Kidney (tissue), 13 donors: ENCODE measurements at regions not wholly inside any gene's neighbourhood (a gene's known extent, or its start where the extent isn't known, plus 50 kb on each side); places are given as distances from the start of the nearest gene placed in this dataset.

ENCODE experiments used
- DNase-seq, 5 donors: peaks; one replicate each; pipeline ENCODE4 v3.0.0-alpha.2; 2013 to 2020
- FAIRE-seq: peaks from 2 replicates; lab custom pipeline; 2012; peaks lifted over from hg19 to GRCh38; lab: Jason Lieb, UNC
- H3K27ac ChIP-seq, 2 donors: one replicate each; pipeline ENCODE4 v1.7.0; 2013; ENCODE audit warnings: low read depth in 2 of 2, low read length in 2 of 2, inconsistent platforms in 1 of 2
- H3K27me3 ChIP-seq: one replicate; pipeline ENCODE4 v1.7.1; 2013; ENCODE audit warnings: low read length, inconsistent platforms; ENCODE audit not compliant: control insufficient read depth, insufficient read depth
- H3K36me3 ChIP-seq, 3 donors: one replicate each; pipeline versions ENCODE4 v1.7.0 to v1.7.1; 2013; ENCODE audit warnings: low read length in 3 of 3, control low read depth in 1 of 3, inconsistent platforms in 1 of 3; ENCODE audit not compliant: insufficient read depth in 3 of 3, control insufficient read depth in 2 of 3
- H3K4me1 ChIP-seq, 3 donors: one replicate each; pipeline versions ENCODE4 v1.7.0 to v1.7.1; 2013; ENCODE audit warnings: low read length in 3 of 3, inconsistent platforms in 1 of 3, low read depth in 1 of 3; ENCODE audit not compliant: control insufficient read depth in 2 of 3, insufficient read depth in 2 of 3
- H3K4me3 ChIP-seq, 3 donors: one replicate each; pipeline versions ENCODE4 v1.7.0 to v1.8.1; 2013; ENCODE audit warnings: low read length in 3 of 3, control low read depth in 1 of 3, inconsistent platforms in 1 of 3
- H3K9ac ChIP-seq, 3 donors: one replicate each; pipeline versions ENCODE4 v1.7.0 to v1.7.1; 2013; ENCODE audit warnings: low read length in 3 of 3, control low read depth in 1 of 3, inconsistent platforms in 1 of 3
- H3K9me3 ChIP-seq, 3 donors: one replicate each; pipeline versions ENCODE4 v1.7.0 to v1.7.1; 2013; ENCODE audit warnings: low read length in 3 of 3, control low read depth in 1 of 3, inconsistent platforms in 1 of 3; ENCODE audit not compliant: control insufficient read depth in 2 of 3, insufficient read depth in 1 of 3
- intact Hi-C: fragments of 100-400 bp; cut with DNase I; formaldehyde crosslinking; loops from one replicate; pipeline ENCODE4 v1.11.1; 2022
- TF ChIP-seq, protein P1 (sequence below): IDR thresholded peaks from 3 replicates; pipeline ENCODE4 v1.5.1; 2012; ENCODE audit warnings: mild to moderate bottlenecking, moderate library complexity, borderline replicate concordance; ENCODE audit not compliant: insufficient read depth; ENCODE audit errors: extremely low read depth
- donor health status: control.
- donor health status: control.
- donor health status: control.
- donor health status: control.
- donor health status: control.
- donor health status: DM: yes; HTN: yes; CAD: no.
- donor health status: Normal renal cell carcinoma (clear cell type).

- Histone ChIP-seq H3K27ac (no peak overlapping the region), H3K27me3 (no peaks in the 10 kb centered on the region), H3K4me3 (no peak overlapping the region), H3K36me3 (no peaks in the 10 kb centered on the region), H3K4me1 (no peaks in the 10 kb centered on the region), H3K9me3 (no peaks in the 10 kb centered on the region), H3K9ac (no peak overlapping the region)
- TF ChIP-seq, protein P1, sequence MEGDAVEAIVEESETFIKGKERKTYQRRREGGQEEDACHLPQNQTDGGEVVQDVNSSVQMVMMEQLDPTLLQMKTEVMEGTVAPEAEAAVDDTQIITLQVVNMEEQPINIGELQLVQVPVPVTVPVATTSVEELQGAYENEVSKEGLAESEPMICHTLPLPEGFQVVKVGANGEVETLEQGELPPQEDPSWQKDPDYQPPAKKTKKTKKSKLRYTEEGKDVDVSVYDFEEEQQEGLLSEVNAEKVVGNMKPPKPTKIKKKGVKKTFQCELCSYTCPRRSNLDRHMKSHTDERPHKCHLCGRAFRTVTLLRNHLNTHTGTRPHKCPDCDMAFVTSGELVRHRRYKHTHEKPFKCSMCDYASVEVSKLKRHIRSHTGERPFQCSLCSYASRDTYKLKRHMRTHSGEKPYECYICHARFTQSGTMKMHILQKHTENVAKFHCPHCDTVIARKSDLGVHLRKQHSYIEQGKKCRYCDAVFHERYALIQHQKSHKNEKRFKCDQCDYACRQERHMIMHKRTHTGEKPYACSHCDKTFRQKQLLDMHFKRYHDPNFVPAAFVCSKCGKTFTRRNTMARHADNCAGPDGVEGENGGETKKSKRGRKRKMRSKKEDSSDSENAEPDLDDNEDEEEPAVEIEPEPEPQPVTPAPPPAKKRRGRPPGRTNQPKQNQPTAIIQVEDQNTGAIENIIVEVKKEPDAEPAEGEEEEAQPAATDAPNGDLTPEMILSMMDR = no peak
- DNase-seq = no peak
- no peak for FAIRE-seq
- intact Hi-C loops = no loop called here
Measured at GRCh38 chr11:109597336-109597735, 175.3 kb downstream of the C11orf87 start.

DNA sequence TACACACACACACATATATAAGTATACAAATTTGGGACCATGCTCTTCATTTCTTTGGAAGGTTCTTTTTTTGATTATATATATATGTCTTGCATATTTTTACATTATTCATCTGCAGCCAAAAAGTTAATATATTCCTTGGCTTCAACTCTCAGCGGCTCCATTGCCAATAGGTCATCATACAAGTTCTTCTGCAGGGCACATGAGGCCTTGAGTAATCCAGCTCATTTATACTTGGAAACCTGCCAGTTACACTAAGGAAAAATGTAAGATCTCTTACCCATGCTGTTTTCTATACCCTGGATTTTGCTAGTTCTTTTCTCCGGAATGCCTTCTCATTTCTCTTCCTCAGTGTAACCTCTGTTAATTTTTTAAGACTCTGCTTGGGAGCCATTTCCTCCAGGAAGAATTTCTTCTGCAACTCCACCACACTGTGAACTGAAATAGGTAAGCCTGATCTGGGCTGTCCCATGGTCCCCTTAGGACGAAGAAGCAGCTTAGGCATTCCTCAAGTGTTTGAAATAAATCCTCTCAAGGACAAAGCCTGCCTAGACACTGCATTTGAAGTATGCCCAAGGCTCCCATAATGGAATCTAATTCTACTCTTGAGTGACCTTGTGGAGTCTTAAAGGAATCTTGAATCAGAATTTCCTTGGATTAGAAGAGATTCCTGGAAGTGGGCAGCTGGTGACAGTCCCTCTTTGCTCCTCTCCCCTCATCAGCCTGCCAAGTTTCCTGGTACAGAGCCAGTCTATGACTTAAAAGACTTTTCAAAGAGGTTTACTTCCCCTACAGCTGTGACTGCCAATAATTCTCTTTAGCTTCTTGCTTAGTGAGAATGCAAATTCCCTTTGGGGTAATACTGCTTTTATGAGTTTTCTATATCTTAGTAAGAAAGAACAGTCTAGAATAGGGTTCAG, 182.8 kb downstream of the C11orf87 start:
- no peak overlapping the region for H3K9ac ChIP-seq
- no peaks in the 10 kb centered on the region for H3K36me3 ChIP-seq
- H3K9me3 ChIP-seq = no peaks in the 10 kb centered on the region
- no peaks in the 10 kb centered on the region for H3K27me3 ChIP-seq
- TF ChIP-seq, protein P1 = no peak
- intact Hi-C loops = no loop called here
- FAIRE-seq = no peak
- no peak overlapping the region for H3K4me3 ChIP-seq
- no peak for DNase-seq
- H3K4me1 ChIP-seq = no peaks in the 10 kb centered on the region
- no peak overlapping the region for H3K27ac ChIP-seq

DNA sequence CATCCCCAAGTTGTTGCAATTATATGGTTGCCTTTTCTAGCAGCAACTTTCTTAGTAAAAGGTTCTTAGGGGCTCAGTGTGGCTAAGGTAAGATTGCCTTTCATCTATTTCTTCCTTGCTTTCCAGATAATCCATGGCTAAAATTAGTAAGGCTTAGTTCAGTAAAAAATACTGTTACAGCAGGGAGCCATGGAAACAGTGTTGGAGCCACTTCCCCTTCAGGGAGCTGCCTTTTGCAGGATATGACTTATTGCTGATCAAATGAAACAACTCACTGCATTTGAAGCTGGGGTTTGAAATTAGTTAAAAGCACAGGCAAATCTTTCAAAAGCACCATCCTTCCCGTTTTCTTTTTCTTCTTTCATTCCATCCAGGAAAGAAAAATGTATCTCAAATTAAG, 184.3 kb downstream of the C11orf87 start:
- no peak overlapping the region for H3K4me3 ChIP-seq

More for the DNA sequence above, 184.3 kb downstream of the C11orf87 start:
- no peak for DNase-seq
- Histone ChIP-seq H3K4me1 (no peaks in the 10 kb centered on the region), H3K27me3 (no peaks in the 10 kb centered on the region), H3K9me3 (no peaks in the 10 kb centered on the region), H3K9ac (no peak overlapping the region), H3K27ac (no peak overlapping the region), H3K36me3 (no peaks in the 10 kb centered on the region)
- no peak for FAIRE-seq
- TF ChIP-seq, protein P1 = no peak
- intact Hi-C loops = no loop called here
